GM23338 (cell line): ENCODE measurements at regions not wholly inside any gene's neighbourhood (a gene's known extent, or its start where the extent isn't known, plus 50 kb on each side); places are given as distances from the start of the nearest gene placed in this dataset.

Experiments used
- CREB1 ChIP-seq: fragments of 250-450 bp; sonication (Bioruptor Pico); IDR thresholded peaks from 2 replicates; pipeline ENCODE4 v1.5.0; 2020; ENCODE audit warnings: low read depth, mild to moderate bottlenecking, moderate library complexity
- EZH2phosphoT487 ChIP-seq: fragments of 200-600 bp; sonication (generic); IDR thresholded peaks from one replicate; pipeline ENCODE4 v1.8.1; 2018; ENCODE audit warnings: antibody characterized with exemption; ENCODE audit not compliant: unreplicated experiment
- POLR2AphosphoS5 ChIP-seq: IDR thresholded peaks from 2 replicates; pipeline ENCODE4 v1.6.1; 2016; ENCODE audit warnings: antibody characterized with exemption, low read depth
- TF ChIP-seq, protein P1 (sequence below): fragments of 250-450 bp; sonication (Bioruptor Pico); IDR thresholded peaks from 2 replicates; pipeline ENCODE4 v1.5.0; 2020; ENCODE audit warnings: mild to moderate bottlenecking, moderate library complexity
- TF ChIP-seq, protein P2 (sequence below), 2 experiments: fragments of 200-600 bp in 1 of 2; sonication (generic) in 1 of 2; conservative IDR thresholded peaks; 2 replicates each; pipeline versions ENCODE4 v1.5.1 to v1.6.1; 2016 to 2017; ENCODE audit warnings: antibody characterized with exemption in 2 of 2, low read depth in 2 of 2, mild to moderate bottlenecking in 2 of 2, moderate library complexity in 1 of 2
- TF ChIP-seq, protein P3 (sequence below): IDR thresholded peaks from one replicate; pipeline ENCODE4 v1.6.1; 2018; ENCODE audit warnings: antibody characterized with exemption; ENCODE audit not compliant: unreplicated experiment

DNA sequence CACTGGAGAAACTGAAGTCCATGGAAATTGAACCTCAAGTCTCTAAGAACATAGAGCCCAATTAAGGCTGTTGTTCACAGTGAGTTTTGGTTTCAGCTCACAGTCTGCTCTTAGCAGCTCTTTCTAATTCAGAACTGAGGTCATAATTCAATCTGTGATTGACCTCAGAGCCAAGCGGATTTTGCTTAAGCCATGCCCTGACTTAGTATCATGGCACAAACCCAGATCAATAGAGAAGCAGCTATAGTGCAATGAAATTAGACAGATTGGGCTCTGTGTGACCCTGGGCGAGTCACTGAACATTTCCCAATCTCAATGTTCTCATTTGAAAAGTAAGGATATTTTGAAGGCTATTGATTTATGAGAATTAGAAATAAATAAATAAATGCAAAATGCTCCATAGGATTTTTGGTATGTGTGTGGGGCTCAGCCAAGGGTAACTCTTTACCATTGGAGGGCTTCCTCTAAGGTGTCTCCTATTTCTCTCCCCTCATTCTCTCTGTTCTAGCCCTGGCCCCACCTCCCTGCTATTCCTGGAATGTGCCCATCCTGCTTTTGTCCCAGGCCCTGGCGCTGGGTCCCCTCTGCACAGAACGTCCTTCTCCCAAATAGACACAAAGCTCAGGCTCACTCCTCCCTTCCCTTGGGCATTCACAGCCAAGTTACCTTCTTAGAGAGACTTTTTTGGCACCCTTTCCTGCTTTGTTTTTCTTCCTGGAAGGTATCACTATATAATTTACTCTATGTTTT, 239.6 kb downstream of the LPIN1 start (continued):
- TF ChIP-seq, protein P1, sequence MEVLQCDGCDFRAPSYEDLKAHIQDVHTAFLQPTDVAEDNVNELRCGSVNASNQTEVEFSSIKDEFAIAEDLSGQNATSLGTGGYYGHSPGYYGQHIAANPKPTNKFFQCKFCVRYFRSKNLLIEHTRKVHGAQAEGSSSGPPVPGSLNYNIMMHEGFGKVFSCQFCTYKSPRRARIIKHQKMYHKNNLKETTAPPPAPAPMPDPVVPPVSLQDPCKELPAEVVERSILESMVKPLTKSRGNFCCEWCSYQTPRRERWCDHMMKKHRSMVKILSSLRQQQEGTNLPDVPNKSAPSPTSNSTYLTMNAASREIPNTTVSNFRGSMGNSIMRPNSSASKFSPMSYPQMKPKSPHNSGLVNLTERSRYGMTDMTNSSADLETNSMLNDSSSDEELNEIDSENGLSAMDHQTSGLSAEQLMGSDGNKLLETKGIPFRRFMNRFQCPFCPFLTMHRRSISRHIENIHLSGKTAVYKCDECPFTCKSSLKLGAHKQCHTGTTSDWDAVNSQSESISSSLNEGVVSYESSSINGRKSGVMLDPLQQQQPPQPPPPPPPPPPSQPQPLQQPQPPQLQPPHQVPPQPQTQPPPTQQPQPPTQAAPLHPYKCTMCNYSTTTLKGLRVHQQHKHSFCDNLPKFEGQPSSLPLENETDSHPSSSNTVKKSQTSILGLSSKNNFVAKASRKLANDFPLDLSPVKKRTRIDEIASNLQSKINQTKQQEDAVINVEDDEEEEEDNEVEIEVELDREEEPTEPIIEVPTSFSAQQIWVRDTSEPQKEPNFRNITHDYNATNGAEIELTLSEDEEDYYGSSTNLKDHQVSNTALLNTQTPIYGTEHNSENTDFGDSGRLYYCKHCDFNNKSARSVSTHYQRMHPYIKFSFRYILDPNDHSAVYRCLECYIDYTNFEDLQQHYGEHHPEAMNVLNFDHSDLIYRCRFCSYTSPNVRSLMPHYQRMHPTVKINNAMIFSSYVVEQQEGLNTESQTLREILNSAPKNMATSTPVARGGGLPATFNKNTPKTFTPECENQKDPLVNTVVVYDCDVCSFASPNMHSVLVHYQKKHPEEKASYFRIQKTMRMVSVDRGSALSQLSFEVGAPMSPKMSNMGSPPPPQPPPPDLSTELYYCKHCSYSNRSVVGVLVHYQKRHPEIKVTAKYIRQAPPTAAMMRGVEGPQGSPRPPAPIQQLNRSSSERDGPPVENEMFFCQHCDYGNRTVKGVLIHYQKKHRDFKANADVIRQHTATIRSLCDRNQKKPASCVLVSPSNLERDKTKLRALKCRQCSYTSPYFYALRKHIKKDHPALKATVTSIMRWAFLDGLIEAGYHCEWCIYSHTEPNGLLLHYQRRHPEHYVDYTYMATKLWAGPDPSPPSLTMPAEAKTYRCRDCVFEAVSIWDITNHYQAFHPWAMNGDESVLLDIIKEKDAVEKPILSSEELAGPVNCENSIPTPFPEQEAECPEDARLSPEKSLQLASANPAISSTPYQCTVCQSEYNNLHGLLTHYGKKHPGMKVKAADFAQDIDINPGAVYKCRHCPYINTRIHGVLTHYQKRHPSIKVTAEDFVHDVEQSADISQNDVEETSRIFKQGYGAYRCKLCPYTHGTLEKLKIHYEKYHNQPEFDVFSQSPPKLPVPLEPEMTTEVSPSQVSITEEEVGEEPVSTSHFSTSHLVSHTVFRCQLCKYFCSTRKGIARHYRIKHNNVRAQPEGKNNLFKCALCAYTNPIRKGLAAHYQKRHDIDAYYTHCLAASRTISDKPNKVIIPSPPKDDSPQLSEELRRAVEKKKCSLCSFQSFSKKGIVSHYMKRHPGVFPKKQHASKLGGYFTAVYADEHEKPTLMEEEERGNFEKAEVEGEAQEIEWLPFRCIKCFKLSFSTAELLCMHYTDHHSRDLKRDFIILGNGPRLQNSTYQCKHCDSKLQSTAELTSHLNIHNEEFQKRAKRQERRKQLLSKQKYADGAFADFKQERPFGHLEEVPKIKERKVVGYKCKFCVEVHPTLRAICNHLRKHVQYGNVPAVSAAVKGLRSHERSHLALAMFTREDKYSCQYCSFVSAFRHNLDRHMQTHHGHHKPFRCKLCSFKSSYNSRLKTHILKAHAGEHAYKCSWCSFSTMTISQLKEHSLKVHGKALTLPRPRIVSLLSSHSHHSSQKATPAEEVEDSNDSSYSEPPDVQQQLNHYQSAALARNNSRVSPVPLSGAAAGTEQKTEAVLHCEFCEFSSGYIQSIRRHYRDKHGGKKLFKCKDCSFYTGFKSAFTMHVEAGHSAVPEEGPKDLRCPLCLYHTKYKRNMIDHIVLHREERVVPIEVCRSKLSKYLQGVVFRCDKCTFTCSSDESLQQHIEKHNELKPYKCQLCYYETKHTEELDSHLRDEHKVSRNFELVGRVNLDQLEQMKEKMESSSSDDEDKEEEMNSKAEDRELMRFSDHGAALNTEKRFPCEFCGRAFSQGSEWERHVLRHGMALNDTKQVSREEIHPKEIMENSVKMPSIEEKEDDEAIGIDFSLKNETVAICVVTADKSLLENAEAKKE: no peak
- no peak for TF ChIP-seq CREB1 (CRISPR knock-in tag)
- TF ChIP-seq, protein P2, sequence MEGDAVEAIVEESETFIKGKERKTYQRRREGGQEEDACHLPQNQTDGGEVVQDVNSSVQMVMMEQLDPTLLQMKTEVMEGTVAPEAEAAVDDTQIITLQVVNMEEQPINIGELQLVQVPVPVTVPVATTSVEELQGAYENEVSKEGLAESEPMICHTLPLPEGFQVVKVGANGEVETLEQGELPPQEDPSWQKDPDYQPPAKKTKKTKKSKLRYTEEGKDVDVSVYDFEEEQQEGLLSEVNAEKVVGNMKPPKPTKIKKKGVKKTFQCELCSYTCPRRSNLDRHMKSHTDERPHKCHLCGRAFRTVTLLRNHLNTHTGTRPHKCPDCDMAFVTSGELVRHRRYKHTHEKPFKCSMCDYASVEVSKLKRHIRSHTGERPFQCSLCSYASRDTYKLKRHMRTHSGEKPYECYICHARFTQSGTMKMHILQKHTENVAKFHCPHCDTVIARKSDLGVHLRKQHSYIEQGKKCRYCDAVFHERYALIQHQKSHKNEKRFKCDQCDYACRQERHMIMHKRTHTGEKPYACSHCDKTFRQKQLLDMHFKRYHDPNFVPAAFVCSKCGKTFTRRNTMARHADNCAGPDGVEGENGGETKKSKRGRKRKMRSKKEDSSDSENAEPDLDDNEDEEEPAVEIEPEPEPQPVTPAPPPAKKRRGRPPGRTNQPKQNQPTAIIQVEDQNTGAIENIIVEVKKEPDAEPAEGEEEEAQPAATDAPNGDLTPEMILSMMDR (conservative IDR thresholded peaks at IDR 0.05; ENCODE audit: low read depth in 2 of 2): no peak
- TF ChIP-seq, protein P3, sequence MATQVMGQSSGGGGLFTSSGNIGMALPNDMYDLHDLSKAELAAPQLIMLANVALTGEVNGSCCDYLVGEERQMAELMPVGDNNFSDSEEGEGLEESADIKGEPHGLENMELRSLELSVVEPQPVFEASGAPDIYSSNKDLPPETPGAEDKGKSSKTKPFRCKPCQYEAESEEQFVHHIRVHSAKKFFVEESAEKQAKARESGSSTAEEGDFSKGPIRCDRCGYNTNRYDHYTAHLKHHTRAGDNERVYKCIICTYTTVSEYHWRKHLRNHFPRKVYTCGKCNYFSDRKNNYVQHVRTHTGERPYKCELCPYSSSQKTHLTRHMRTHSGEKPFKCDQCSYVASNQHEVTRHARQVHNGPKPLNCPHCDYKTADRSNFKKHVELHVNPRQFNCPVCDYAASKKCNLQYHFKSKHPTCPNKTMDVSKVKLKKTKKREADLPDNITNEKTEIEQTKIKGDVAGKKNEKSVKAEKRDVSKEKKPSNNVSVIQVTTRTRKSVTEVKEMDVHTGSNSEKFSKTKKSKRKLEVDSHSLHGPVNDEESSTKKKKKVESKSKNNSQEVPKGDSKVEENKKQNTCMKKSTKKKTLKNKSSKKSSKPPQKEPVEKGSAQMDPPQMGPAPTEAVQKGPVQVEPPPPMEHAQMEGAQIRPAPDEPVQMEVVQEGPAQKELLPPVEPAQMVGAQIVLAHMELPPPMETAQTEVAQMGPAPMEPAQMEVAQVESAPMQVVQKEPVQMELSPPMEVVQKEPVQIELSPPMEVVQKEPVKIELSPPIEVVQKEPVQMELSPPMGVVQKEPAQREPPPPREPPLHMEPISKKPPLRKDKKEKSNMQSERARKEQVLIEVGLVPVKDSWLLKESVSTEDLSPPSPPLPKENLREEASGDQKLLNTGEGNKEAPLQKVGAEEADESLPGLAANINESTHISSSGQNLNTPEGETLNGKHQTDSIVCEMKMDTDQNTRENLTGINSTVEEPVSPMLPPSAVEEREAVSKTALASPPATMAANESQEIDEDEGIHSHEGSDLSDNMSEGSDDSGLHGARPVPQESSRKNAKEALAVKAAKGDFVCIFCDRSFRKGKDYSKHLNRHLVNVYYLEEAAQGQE: no peak
- no peak for TF ChIP-seq EZH2phosphoT487
- no peak for TF ChIP-seq POLR2AphosphoS5
